SK-N-SH treated with all-trans-retinoic acid at 6 μM for 48 hours (cell line): ENCODE measurements at regions not wholly inside any gene's neighbourhood (a gene's known extent, or its start where the extent isn't known, plus 50 kb on each side); places are given as distances from the start of the nearest gene placed in this dataset.

ENCODE experiments used
- ARNTL ChIP-seq: fragments of 450-650 bp; formaldehyde crosslinking; IDR thresholded peaks from 2 replicates; pipeline ENCODE4 v1.5.0; 2020; ENCODE audit warnings: low read depth, mild to moderate bottlenecking, moderate library complexity, borderline replicate concordance
- ESRRG ChIP-seq: fragments of 250-450 bp; sonication (Bioruptor Pico); IDR thresholded peaks from 2 replicates; pipeline ENCODE4 v1.6.1; 2021; ENCODE audit warnings: mild to moderate bottlenecking
- ISL1 ChIP-seq: fragments of 250-450 bp; sonication (Bioruptor Pico); IDR thresholded peaks from 2 replicates; pipeline ENCODE4 v2.1.2; 2022; ENCODE audit warnings: mild to moderate bottlenecking, moderate library complexity
- PPARA ChIP-seq: fragments of 250-450 bp; sonication (Bioruptor Pico); IDR thresholded peaks from 2 replicates; pipeline ENCODE4 v1.5.0; 2020; ENCODE audit warnings: mild to moderate bottlenecking, borderline replicate concordance
- TF ChIP-seq, protein P1 (sequence below): fragments of 250-450 bp; sonication (Bioruptor Pico); IDR thresholded peaks from 2 replicates; pipeline ENCODE4 v1.5.1; 2020; ENCODE audit warnings: low read depth, mild to moderate bottlenecking, moderate library complexity
- TF ChIP-seq, protein P2 (sequence below): fragments of 250-450 bp; sonication (Bioruptor Pico); IDR thresholded peaks from 2 replicates; pipeline ENCODE4 v1.8.0; 2020; ENCODE audit warnings: mild to moderate bottlenecking, moderate library complexity, borderline replicate concordance
- TF ChIP-seq, protein P3 (sequence below): fragments of 250-450 bp; sonication (Bioruptor Pico); IDR thresholded peaks from 2 replicates; pipeline ENCODE4 v1.5.1; 2021; ENCODE audit warnings: mild to moderate bottlenecking, moderate library complexity

DNA sequence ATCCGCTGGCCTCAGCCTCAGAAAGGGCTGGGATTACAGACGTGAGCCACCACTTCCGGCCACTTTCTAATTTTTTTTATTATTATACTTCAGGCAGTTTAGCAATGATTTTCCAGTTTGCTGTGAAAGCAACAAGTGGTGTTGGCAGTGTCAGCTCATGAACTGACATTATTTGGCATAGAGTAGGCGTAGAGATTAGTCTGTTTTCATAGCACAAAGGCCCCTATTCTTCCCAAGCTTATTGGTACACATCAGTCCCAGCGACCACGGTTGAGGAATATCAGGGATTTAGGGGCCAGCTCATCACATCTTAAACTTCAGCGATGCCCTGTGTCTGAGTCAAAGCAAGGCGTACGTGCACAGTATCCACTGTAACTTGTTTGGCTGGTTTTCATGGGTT lies 53.0 kb upstream of the RASSF6 start:
- TF ChIP-seq, protein P1, sequence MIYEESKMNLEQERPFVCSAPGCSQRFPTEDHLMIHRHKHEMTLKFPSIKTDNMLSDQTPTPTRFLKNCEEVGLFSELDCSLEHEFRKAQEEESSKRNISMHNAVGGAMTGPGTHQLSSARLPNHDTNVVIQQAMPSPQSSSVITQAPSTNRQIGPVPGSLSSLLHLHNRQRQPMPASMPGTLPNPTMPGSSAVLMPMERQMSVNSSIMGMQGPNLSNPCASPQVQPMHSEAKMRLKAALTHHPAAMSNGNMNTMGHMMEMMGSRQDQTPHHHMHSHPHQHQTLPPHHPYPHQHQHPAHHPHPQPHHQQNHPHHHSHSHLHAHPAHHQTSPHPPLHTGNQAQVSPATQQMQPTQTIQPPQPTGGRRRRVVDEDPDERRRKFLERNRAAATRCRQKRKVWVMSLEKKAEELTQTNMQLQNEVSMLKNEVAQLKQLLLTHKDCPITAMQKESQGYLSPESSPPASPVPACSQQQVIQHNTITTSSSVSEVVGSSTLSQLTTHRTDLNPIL (CRISPR knock-in tag) = no peak
- TF ChIP-seq, protein P2, sequence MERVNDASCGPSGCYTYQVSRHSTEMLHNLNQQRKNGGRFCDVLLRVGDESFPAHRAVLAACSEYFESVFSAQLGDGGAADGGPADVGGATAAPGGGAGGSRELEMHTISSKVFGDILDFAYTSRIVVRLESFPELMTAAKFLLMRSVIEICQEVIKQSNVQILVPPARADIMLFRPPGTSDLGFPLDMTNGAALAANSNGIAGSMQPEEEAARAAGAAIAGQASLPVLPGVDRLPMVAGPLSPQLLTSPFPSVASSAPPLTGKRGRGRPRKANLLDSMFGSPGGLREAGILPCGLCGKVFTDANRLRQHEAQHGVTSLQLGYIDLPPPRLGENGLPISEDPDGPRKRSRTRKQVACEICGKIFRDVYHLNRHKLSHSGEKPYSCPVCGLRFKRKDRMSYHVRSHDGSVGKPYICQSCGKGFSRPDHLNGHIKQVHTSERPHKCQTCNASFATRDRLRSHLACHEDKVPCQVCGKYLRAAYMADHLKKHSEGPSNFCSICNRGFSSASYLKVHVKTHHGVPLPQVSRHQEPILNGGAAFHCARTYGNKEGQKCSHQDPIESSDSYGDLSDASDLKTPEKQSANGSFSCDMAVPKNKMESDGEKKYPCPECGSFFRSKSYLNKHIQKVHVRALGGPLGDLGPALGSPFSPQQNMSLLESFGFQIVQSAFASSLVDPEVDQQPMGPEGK (CRISPR knock-in tag) = no peak
- TF ChIP-seq, protein P3, sequence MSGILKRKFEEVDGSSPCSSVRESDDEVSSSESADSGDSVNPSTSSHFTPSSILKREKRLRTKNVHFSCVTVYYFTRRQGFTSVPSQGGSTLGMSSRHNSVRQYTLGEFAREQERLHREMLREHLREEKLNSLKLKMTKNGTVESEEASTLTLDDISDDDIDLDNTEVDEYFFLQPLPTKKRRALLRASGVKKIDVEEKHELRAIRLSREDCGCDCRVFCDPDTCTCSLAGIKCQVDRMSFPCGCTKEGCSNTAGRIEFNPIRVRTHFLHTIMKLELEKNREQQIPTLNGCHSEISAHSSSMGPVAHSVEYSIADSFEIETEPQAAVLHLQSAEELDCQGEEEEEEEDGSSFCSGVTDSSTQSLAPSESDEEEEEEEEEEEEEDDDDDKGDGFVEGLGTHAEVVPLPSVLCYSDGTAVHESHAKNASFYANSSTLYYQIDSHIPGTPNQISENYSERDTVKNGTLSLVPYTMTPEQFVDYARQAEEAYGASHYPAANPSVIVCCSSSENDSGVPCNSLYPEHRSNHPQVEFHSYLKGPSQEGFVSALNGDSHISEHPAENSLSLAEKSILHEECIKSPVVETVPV (CRISPR knock-in tag) = no peak
- TF ChIP-seq ARNTL (CRISPR knock-in tag) (no peak), ISL1 (CRISPR knock-in tag) (no peak), PPARA (CRISPR knock-in tag) (no peak), ESRRG (CRISPR knock-in tag) (no peak)
